ENCODE measurements at regions not wholly inside any gene's neighbourhood (a gene's known extent, or its start where the extent isn't known, plus 50 kb on each side); places are given as distances from the start of the nearest gene placed in this dataset.

GRCh38 chr5:175123542-175123941 lies 320.4 kb downstream of the DRD1 start:
- no peak for TF ChIP-seq CTCF (IDR thresholded peaks at IDR 0.05)
- no peak for TF ChIP-seq POLR2A (IDR thresholded peaks at IDR 0.05)

All from right lobe of liver (tissue), 4 donors.